Keratinocyte (primary cell): ENCODE measurements at regions not wholly inside any gene's neighbourhood (a gene's known extent, or its start where the extent isn't known, plus 50 kb on each side); places are given as distances from the start of the nearest gene placed in this dataset.

ENCODE experiments used
- CTCF ChIP-seq, 3 experiments: IDR thresholded peaks in 1 of 3; conservative IDR thresholded peaks in 1 of 3; optimal IDR thresholded peaks in 1 of 3; 2 replicates in 2 of 3; 3 replicates in 1 of 3; pipeline versions ENCODE3 to v1.5.1; 2011; ENCODE audit warnings: low read length in 3 of 3, mild to moderate bottlenecking in 3 of 3, moderate library complexity in 2 of 3, control low read depth in 1 of 3, inconsistent platforms in 1 of 3; ENCODE audit not compliant: insufficient read depth in 2 of 3; ENCODE audit errors: extremely low read depth in 1 of 3
- EZH2 ChIP-seq: IDR thresholded peaks from one replicate; pipeline ENCODE4 v1.6.1; 2012; ENCODE audit warnings: inconsistent platforms, mild to moderate bottlenecking, low read length, moderate library complexity

- TF ChIP-seq CTCF (optimal IDR thresholded peaks at IDR 0.05 in 1 of 3, IDR thresholded peaks at IDR 0.05 in 1 of 3, conservative IDR thresholded peaks at IDR 0.05 in 1 of 3; ENCODE audit: extremely low read depth in 1 of 3, insufficient read depth in 2 of 3, low read length in 3 of 3) (peak in 1 of 3 experiments; percentile 40), EZH2 (no peak)
Measured at GRCh38 chr20:11438412-11438811, 479.3 kb upstream of the BTBD3 start.
